C4-2B (cell line): ENCODE measurements at regions not wholly inside any gene's neighbourhood (a gene's known extent, or its start where the extent isn't known, plus 50 kb on each side); places are given as distances from the start of the nearest gene placed in this dataset.
"Not testable (repeated sequence)": the region's sequence is repeated elsewhere in the genome, so short reads cannot be mapped to it uniquely, and the experiment has no call there.

ENCODE experiments used
- H3K27ac ChIP-seq: fragments of 450-650 bp; 2 replicates; pipeline ENCODE4 v1.5.1; 2017
- ZFX ChIP-seq: fragments of 450-650 bp; IDR thresholded peaks from 2 replicates; pipeline ENCODE4 v1.6.1; 2017
- TF ChIP-seq, protein P1 (sequence below): fragments of 450-650 bp; conservative IDR thresholded peaks from 2 replicates; pipeline ENCODE4 v1.5.1; 2017; ENCODE audit warnings: mild to moderate bottlenecking

DNA sequence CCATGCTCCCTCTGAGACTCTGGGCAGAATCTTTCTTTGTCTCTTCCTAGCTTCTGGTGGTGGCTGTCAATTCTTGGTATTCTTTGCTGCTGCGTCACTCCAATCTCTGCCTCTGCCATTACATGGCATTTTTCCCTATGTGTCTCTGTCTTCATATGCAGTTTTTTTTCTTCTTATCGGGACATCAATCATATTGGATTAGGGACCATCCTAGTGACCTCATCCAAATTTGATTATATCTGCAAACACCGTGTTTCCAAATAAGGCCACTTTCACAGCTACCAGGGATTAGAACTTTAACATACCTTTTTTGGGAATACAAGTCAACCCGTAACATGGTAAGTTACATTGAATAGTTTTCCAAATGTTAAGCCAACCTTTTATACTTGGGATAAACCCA is 358.2 kb upstream of the FRG2C start:
- TF ChIP-seq ZFX = no peak
- TF ChIP-seq, protein P1, sequence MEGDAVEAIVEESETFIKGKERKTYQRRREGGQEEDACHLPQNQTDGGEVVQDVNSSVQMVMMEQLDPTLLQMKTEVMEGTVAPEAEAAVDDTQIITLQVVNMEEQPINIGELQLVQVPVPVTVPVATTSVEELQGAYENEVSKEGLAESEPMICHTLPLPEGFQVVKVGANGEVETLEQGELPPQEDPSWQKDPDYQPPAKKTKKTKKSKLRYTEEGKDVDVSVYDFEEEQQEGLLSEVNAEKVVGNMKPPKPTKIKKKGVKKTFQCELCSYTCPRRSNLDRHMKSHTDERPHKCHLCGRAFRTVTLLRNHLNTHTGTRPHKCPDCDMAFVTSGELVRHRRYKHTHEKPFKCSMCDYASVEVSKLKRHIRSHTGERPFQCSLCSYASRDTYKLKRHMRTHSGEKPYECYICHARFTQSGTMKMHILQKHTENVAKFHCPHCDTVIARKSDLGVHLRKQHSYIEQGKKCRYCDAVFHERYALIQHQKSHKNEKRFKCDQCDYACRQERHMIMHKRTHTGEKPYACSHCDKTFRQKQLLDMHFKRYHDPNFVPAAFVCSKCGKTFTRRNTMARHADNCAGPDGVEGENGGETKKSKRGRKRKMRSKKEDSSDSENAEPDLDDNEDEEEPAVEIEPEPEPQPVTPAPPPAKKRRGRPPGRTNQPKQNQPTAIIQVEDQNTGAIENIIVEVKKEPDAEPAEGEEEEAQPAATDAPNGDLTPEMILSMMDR = no peak
- H3K27ac ChIP-seq = no peak overlapping the region

- not testable (repeated sequence) for H3K27ac ChIP-seq
Observed at GRCh38 chr3:75311306-75311705, 352.8 kb upstream of the FRG2C start.

- H3K27ac ChIP-seq = not testable (repeated sequence)
Observed at GRCh38 chr3:75312469-75312868, 351.7 kb upstream of the FRG2C start.

DNA sequence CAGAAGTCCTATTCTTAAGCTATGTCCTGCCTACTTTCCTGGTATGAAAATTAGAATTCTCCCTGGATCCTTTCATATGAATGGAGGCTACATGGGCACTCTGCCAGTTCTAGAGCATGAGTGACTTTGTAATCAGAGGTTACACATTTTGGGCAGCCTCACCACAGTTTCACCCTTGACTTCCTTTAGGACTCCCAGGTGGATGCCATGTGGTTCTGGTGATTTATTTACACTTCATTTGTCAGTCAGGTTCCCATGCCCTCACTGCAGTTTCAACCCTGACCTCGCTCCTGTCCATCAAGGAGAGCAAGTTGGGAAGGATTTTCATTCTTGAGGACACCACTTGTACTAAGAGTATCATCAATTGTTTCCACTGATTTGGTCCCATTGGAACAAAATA is 344.4 kb upstream of the FRG2C start:
- not testable (repeated sequence) for H3K27ac ChIP-seq

GRCh38 chr3:75320369-75320768 is 343.8 kb upstream of the FRG2C start:
- H3K27ac ChIP-seq = no peak overlapping the region
- TF ChIP-seq ZFX = no peak
- TF ChIP-seq, protein P1 = no peak

DNA sequence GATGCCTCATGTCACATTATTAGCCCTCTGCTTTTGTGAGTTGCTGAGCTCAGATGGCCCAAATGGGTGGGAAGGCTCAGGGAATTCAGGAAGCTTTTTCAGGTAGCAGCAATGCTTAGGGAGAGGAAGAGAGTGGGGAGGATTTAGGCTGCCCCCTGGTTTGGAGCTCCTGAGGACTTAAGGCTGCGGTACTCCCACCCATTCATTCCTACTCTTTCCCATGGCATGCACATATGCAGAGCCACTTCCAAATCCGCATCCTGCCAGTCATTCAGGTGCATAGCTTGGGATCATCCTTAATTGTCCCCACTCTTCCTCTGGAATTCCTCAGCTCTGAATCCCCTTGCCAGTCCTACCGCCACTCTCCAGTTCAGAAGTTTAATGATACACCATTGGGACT is 343.1 kb upstream of the FRG2C start:
- H3K27ac ChIP-seq = no peak overlapping the region
- TF ChIP-seq ZFX = no peak
- TF ChIP-seq, protein P1 = no peak

DNA sequence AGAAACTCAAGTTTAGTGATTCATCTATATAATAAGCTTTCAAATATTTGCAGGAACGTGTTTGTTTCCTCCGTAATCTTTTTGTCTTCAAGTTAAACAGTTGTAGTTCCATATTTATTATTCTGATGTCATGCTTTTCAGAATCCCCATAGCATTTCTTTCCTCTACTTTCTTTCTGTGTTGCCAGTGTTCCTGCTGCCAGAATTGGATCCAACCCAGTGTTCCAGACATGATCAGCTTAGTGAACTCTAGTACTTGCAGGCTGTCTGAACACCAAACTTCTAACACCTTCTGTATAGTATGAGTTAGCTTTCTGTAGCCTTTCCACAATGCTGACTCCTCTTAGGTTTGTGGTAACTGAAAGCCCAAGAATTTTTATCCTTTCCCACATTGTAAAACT is 340.2 kb upstream of the FRG2C start:
- not testable (repeated sequence) for H3K27ac ChIP-seq

- H3K27ac ChIP-seq = no peak overlapping the region
- TF ChIP-seq, protein P1 = no peak
- no peak for TF ChIP-seq ZFX
Observed at GRCh38 chr3:75325716-75326115, 338.4 kb upstream of the FRG2C start.

- no peak overlapping the region for H3K27ac ChIP-seq
- TF ChIP-seq ZFX = no peak
- TF ChIP-seq, protein P1 = no peak
Observed at GRCh38 chr3:75327453-75327852, 336.7 kb upstream of the FRG2C start.

GRCh38 chr3:75329476-75330097 is 334.5 kb upstream of the FRG2C start:
- TF ChIP-seq, protein P1 = no peak
- no peak for TF ChIP-seq ZFX
- no peak overlapping the region for H3K27ac ChIP-seq

GRCh38 chr3:75330446-75330845 is 333.7 kb upstream of the FRG2C start:
- H3K27ac ChIP-seq = not testable (repeated sequence)

GRCh38 chr3:75332090-75332489 is 332.0 kb upstream of the FRG2C start:
- not testable (repeated sequence) for H3K27ac ChIP-seq
